Stimulated activated CD8-positive, alpha-beta memory T cell treated with anti-CD3 and anti-CD28 coated beads, Interleukin-4, amount 100 ng/mL, for 4 hours (primary cell): ENCODE measurements at regions not wholly inside any gene's neighbourhood (a gene's known extent, or its start where the extent isn't known, plus 50 kb on each side); places are given as distances from the start of the nearest gene placed in this dataset.
"Not testable (repeated sequence)": the region's sequence is repeated elsewhere in the genome, so short reads cannot be mapped to it uniquely, and the experiment has no call there.

Source experiments
- DNase-seq, 2 donors: peaks; one replicate each; pipeline ENCODE4 v3.0.0-alpha.2; 2020; ENCODE audit warnings: low read depth in 2 of 2, low spot score in 1 of 2

- no peak for DNase-seq
Observed at GRCh38 chrX:9376111-9376510, 88.7 kb upstream of the TBL1X start.

GRCh38 chrX:9377216-9377615, 87.6 kb upstream of the TBL1X start:
- not testable (repeated sequence) for DNase-seq

GRCh38 chrX:9378980-9379696, 85.7 kb upstream of the TBL1X start:
- DNase-seq, result no peak

GRCh38 chrX:9379697-9380551, 84.9 kb upstream of the TBL1X start:
- no peak for DNase-seq

GRCh38 chrX:9383655-9384054, 81.2 kb upstream of the TBL1X start:
- no peak for DNase-seq

GRCh38 chrX:9388450-9388849, 76.4 kb upstream of the TBL1X start:
- no peak for DNase-seq

- no peak for DNase-seq
Observed at GRCh38 chrX:9390121-9390520, 74.7 kb upstream of the TBL1X start.

- no peak for DNase-seq
Observed at GRCh38 chrX:9390693-9391368, 74.0 kb upstream of the TBL1X start.

GRCh38 chrX:9392445-9392844, 72.4 kb upstream of the TBL1X start:
- DNase-seq, result no peak

- DNase-seq, result no peak
Observed at GRCh38 chrX:9393571-9393970, 71.3 kb upstream of the TBL1X start.

- DNase-seq, result no peak
Observed at GRCh38 chrX:9394212-9394611, 70.6 kb upstream of the TBL1X start.

- no peak for DNase-seq
Observed at GRCh38 chrX:9396930-9397329, 67.9 kb upstream of the TBL1X start.

GRCh38 chrX:9401051-9401450, 63.8 kb upstream of the TBL1X start:
- DNase-seq, result no peak

GRCh38 chrX:9403374-9403773, 61.5 kb upstream of the TBL1X start:
- no peak for DNase-seq

- not testable (repeated sequence) for DNase-seq
Observed at GRCh38 chrX:9405635-9406034, 59.2 kb upstream of the TBL1X start.

- DNase-seq, result not testable (repeated sequence)
Observed at GRCh38 chrX:9410889-9411288, 54.0 kb upstream of the TBL1X start.

- not testable (repeated sequence) for DNase-seq
Observed at GRCh38 chrX:9411682-9412081, 53.2 kb upstream of the TBL1X start.

- no peak for DNase-seq
Observed at GRCh38 chrX:9414416-9414815, 50.4 kb upstream of the TBL1X start.
